ENCODE measurements at regions not wholly inside any gene's neighbourhood (a gene's known extent, or its start where the extent isn't known, plus 50 kb on each side); places are given as distances from the start of the nearest gene placed in this dataset.

- no peak for TF ChIP-seq CTCF (conservative IDR thresholded peaks at IDR 0.05 in 1 of 2, IDR thresholded peaks at IDR 0.05 in 1 of 2; ENCODE audit: extremely low read depth in 1 of 2, insufficient read depth in 1 of 2, low read depth in 1 of 2, low read length in 2 of 2)
- no peak for TF ChIP-seq EZH2 (IDR thresholded peaks at IDR 0.05; ENCODE audit: borderline replicate concordance, low read length)
These were observed 558.4 kb downstream of the PRDM9 start for GRCh38 chr5:24065779-24066178.

Data from mammary epithelial cell (primary cell).